ENCODE measurements at regions not wholly inside any gene's neighbourhood (a gene's known extent, or its start where the extent isn't known, plus 50 kb on each side); places are given as distances from the start of the nearest gene placed in this dataset.

DNA sequence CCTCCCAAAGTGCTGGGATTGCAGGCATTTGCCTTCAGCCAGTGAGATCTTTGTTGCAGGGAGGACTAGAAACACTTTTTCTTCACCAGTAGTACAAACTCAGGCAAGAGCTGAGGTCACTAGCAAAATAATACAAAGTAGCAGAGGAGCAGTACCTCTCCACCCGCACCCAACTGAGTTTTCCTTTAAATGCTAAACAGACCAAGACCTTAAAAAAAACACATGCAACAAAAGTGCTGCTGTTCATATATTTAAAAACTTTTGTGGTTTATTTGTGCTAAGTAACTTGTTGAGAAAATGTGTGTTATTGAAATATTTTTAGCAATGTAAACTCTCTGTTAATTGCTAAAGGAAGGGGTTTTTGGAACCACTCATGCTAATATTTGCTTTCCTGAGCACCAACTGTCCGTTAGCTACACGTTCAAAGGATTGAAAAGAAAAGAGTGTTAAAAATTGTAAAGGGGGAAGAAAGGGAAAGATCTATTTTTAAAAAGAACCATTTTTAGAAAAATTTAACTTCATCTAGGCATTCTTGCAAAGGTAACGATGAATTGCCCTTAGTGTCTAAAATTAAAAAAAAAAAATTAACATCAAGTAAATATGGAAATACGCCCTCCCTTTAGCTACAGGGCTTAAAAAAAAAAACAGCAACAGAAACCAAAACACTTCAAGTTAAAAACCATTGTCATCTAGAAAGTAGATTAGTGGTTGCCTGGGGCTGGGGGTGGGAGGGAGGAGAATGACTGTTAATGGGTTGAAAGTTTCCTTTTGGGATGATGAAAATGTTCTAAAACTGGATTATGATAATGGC, 114.0 kb upstream of the KRAS start:
- Histone ChIP-seq H3K4me1 (ENCODE audit: control insufficient read depth, insufficient read depth, low read length) (peaks cover 6% of the 10 kb centered on the region), H3K27ac (ENCODE audit: extremely low read depth, low read depth, low read length) (no peak overlapping the region), H3K36me3 (ENCODE audit: control insufficient read depth in 2 of 2, insufficient read depth in 1 of 2, low read length in 2 of 2) (no peaks in the 10 kb centered on the region), H3K9me3 (ENCODE audit: control insufficient read depth, insufficient read depth, low read depth, low read length) (no peaks in the 10 kb centered on the region), H3K4me3 (ENCODE audit: low read depth, low read length) (no peak overlapping the region)
- CTCF ChIA-PET: no interaction called here
- POLR2A ChIA-PET: interaction anchor here (0.7 kb wide), 2 partner anchors 13 to 21 kb away, joined by 7 to 8 read pairs; no protein-coding TSS in a partner anchor
- TF ChIP-seq, protein P1, sequence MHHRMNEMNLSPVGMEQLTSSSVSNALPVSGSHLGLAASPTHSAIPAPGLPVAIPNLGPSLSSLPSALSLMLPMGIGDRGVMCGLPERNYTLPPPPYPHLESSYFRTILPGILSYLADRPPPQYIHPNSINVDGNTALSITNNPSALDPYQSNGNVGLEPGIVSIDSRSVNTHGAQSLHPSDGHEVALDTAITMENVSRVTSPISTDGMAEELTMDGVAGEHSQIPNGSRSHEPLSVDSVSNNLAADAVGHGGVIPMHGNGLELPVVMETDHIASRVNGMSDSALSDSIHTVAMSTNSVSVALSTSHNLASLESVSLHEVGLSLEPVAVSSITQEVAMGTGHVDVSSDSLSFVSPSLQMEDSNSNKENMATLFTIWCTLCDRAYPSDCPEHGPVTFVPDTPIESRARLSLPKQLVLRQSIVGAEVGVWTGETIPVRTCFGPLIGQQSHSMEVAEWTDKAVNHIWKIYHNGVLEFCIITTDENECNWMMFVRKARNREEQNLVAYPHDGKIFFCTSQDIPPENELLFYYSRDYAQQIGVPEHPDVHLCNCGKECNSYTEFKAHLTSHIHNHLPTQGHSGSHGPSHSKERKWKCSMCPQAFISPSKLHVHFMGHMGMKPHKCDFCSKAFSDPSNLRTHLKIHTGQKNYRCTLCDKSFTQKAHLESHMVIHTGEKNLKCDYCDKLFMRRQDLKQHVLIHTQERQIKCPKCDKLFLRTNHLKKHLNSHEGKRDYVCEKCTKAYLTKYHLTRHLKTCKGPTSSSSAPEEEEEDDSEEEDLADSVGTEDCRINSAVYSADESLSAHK (tag by site-specific recombination; IDR thresholded peaks at IDR 0.05): peak; percentile 77
- TF ChIP-seq ZNF677 (tag by site-specific recombination; IDR thresholded peaks at IDR 0.05): no peak

DNA sequence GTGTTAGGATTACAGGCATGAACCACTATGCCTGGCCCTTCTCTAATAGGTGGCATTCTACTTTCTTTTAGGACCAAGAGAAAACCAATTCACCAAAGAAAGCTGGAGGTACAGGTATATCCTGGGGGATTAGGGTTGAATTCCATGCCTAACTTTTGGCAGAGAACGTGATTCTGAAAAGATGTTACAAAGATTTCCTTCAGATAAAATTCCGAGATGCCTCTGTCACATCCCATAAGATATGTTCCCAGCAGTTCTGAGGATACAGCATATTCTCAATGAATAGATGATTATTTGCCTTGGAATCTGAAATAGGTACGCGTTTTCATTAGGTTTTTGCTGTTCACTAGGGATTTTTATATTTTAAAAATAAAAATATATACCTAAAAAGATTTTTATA, 111.9 kb upstream of the KRAS start:
- H3K27ac ChIP-seq (ENCODE audit: extremely low read depth, low read depth, low read length): no peak overlapping the region
- no peaks in the 10 kb centered on the region for H3K36me3 ChIP-seq (ENCODE audit: control insufficient read depth in 2 of 2, insufficient read depth in 1 of 2, low read length in 2 of 2)
- peaks cover 6% of the 10 kb centered on the region for H3K4me1 ChIP-seq (ENCODE audit: control insufficient read depth, insufficient read depth, low read length)
- CTCF ChIA-PET: interaction anchor here (0.6 to 0.9 kb wide), 3 partner anchors 22 to 1609 kb away, joined by 3 to 4 read pairs (median 3); no protein-coding TSS in a partner anchor
- no peak overlapping the region for H3K4me3 ChIP-seq (ENCODE audit: low read depth, low read length)
- POLR2A ChIA-PET: no interaction called here
- no peaks in the 10 kb centered on the region for H3K9me3 ChIP-seq (ENCODE audit: control insufficient read depth, insufficient read depth, low read depth, low read length)
- TF ChIP-seq ZNF138 (tag by site-specific recombination; IDR thresholded peaks at IDR 0.05; ENCODE audit: borderline replicate concordance) (no peak), ZNF433 (tag by site-specific recombination; IDR thresholded peaks at IDR 0.05; ENCODE audit: low read depth) (no peak), ZIC2 (tag by site-specific recombination; IDR thresholded peaks at IDR 0.05) (no peak), ZNF624 (tag by site-specific recombination; IDR thresholded peaks at IDR 0.05) (no peak), ZNF112 (tag by site-specific recombination; IDR thresholded peaks at IDR 0.05) (no peak), ZXDB (tag by site-specific recombination; IDR thresholded peaks at IDR 0.05) (no peak), ZNF19 (tag by site-specific recombination; IDR thresholded peaks at IDR 0.05; ENCODE audit: low read depth) (no peak), ZNF521 (tag by site-specific recombination; IDR thresholded peaks at IDR 0.05) (no peak), PRDM1 (tag by site-specific recombination; IDR thresholded peaks at IDR 0.05) (no peak), ZSCAN23 (tag by site-specific recombination; IDR thresholded peaks at IDR 0.05) (no peak), KLF1 (tag by site-specific recombination; IDR thresholded peaks at IDR 0.05) (no peak)
- TF ChIP-seq, protein P2, sequence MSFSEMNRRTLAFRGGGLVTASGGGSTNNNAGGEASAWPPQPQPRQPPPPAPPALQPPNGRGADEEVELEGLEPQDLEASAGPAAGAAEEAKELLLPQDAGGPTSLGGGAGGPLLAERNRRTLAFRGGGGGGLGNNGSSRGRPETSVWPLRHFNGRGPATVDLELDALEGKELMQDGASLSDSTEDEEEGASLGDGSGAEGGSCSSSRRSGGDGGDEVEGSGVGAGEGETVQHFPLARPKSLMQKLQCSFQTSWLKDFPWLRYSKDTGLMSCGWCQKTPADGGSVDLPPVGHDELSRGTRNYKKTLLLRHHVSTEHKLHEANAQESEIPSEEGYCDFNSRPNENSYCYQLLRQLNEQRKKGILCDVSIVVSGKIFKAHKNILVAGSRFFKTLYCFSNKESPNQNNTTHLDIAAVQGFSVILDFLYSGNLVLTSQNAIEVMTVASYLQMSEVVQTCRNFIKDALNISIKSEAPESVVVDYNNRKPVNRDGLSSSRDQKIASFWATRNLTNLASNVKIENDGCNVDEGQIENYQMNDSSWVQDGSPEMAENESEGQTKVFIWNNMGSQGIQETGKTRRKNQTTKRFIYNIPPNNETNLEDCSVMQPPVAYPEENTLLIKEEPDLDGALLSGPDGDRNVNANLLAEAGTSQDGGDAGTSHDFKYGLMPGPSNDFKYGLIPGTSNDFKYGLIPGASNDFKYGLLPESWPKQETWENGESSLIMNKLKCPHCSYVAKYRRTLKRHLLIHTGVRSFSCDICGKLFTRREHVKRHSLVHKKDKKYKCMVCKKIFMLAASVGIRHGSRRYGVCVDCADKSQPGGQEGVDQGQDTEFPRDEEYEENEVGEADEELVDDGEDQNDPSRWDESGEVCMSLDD (tag by site-specific recombination; IDR thresholded peaks at IDR 0.05): no peak
- TF ChIP-seq, protein P3, sequence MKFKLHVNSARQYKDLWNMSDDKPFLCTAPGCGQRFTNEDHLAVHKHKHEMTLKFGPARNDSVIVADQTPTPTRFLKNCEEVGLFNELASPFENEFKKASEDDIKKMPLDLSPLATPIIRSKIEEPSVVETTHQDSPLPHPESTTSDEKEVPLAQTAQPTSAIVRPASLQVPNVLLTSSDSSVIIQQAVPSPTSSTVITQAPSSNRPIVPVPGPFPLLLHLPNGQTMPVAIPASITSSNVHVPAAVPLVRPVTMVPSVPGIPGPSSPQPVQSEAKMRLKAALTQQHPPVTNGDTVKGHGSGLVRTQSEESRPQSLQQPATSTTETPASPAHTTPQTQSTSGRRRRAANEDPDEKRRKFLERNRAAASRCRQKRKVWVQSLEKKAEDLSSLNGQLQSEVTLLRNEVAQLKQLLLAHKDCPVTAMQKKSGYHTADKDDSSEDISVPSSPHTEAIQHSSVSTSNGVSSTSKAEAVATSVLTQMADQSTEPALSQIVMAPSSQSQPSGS (tag by site-specific recombination; IDR thresholded peaks at IDR 0.05; ENCODE audit: low read depth): no peak
- TF ChIP-seq, protein P4, sequence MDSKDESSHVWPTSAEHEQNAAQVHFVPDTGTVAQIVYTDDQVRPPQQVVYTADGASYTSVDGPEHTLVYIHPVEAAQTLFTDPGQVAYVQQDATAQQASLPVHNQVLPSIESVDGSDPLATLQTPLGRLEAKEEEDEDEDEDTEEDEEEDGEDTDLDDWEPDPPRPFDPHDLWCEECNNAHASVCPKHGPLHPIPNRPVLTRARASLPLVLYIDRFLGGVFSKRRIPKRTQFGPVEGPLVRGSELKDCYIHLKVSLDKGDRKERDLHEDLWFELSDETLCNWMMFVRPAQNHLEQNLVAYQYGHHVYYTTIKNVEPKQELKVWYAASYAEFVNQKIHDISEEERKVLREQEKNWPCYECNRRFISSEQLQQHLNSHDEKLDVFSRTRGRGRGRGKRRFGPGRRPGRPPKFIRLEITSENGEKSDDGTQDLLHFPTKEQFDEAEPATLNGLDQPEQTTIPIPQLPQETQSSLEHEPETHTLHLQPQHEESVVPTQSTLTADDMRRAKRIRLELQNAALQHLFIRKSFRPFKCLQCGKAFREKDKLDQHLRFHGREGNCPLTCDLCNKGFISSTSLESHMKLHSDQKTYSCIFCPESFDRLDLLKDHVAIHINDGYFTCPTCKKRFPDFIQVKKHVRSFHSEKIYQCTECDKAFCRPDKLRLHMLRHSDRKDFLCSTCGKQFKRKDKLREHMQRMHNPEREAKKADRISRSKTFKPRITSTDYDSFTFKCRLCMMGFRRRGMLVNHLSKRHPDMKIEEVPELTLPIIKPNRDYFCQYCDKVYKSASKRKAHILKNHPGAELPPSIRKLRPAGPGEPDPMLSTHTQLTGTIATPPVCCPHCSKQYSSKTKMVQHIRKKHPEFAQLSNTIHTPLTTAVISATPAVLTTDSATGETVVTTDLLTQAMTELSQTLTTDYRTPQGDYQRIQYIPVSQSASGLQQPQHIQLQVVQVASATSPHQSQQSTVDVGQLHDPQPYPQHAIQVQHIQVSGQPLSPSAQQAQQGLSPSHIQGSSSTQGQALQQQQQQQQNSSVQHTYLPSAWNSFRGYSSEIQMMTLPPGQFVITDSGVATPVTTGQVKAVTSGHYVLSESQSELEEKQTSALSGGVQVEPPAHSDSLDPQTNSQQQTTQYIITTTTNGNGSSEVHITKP (tag by site-specific recombination; IDR thresholded peaks at IDR 0.05): no peak
- TF ChIP-seq, protein P5, sequence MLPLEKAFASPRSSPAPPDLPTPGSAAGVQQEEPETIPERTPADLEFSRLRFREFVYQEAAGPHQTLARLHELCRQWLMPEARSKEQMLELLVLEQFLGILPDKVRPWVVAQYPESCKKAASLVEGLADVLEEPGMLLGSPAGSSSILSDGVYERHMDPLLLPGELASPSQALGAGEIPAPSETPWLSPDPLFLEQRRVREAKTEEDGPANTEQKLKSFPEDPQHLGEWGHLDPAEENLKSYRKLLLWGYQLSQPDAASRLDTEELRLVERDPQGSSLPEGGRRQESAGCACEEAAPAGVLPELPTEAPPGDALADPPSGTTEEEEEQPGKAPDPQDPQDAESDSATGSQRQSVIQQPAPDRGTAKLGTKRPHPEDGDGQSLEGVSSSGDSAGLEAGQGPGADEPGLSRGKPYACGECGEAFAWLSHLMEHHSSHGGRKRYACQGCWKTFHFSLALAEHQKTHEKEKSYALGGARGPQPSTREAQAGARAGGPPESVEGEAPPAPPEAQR (tag by site-specific recombination; IDR thresholded peaks at IDR 0.05): no peak
- TF ChIP-seq, protein P6, sequence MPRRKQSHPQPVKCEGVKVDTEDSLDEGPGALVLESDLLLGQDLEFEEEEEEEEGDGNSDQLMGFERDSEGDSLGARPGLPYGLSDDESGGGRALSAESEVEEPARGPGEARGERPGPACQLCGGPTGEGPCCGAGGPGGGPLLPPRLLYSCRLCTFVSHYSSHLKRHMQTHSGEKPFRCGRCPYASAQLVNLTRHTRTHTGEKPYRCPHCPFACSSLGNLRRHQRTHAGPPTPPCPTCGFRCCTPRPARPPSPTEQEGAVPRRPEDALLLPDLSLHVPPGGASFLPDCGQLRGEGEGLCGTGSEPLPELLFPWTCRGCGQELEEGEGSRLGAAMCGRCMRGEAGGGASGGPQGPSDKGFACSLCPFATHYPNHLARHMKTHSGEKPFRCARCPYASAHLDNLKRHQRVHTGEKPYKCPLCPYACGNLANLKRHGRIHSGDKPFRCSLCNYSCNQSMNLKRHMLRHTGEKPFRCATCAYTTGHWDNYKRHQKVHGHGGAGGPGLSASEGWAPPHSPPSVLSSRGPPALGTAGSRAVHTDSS (tag by site-specific recombination; IDR thresholded peaks at IDR 0.05): no peak
